GM21360 (cell line): ENCODE measurements at regions not wholly inside any gene's neighbourhood (a gene's known extent, or its start where the extent isn't known, plus 50 kb on each side); places are given as distances from the start of the nearest gene placed in this dataset.
"Not testable (repeated sequence)": the region's sequence is repeated elsewhere in the genome, so short reads cannot be mapped to it uniquely, and the experiment has no call there.

Experiments
- ATAC-seq: cut with Tn5 transposase; IDR thresholded peaks from one replicate; pipeline ENCODE4 v1.9.1; 2021; ENCODE audit warnings: mild to moderate bottlenecking, moderate library complexity; ENCODE audit not compliant: unreplicated experiment

GRCh38 chr7:137110535-137110934, 233.0 kb downstream of the PTN start:
- ATAC-seq = no peak

GRCh38 chr7:137110091-137110509, 233.4 kb downstream of the PTN start:
- ATAC-seq = no peak

DNA sequence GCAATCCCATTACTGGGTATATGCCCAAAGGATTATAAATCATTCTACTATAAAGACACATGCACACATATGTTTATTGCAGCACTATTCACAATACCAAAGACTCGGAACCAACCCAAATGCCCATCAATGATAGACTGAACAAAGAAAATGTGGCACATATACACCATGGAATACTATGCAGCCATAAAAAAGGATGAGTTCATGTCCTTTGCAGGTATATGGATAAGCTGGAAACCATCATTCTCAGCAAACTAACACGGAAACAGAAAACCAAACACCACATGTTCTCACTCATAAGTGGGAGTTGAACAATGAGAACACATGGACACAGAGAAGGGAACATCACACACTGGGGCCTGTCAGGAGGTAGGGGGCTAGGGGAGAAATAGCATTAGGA, 235.7 kb downstream of the PTN start:
- not testable (repeated sequence) for ATAC-seq

GRCh38 chr7:137103526-137103925, 235.1 kb downstream of the CHRM2 start:
- not testable (repeated sequence) for ATAC-seq

DNA sequence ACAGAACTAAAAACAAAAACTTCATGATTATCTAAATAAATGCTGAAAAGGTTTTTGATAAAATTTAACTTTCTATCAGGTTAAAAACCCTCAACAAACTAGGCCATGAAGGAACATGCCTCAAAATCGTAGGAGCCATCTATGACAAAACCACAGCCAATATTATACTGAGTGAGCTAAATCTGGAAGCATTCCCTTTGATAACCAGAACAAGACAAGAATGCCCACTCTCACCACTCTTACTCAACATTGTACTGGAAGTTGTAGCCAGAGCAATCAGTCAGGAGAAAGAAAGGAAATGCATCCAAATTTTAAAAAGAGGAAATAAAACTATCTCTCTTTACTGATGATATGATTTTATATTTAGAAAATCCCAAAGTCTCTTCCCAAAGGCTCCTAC, 228.7 kb downstream of the CHRM2 start:
- ATAC-seq = no peak

- ATAC-seq = no peak
Measured at GRCh38 chr7:137096607-137097006, 228.2 kb downstream of the CHRM2 start.

DNA sequence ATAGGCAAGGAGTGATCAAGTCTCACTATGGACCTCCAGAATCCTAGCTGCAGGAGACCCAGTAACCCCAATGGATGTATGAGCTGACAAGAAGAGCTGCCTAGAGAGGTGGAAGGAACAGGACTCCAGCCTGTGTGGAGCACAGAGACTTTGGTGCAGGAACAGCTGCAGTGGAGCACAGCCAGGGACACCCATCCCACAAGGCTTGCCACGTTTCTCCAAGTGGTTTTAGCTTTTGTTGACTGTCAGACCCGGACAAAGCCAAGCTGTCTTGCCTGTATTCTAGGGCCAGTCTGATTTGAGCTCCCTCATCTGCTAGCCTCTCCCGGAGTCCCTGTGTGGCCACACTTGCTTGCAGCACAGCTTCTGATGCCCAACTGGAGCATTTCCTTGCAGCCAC, 224.7 kb downstream of the CHRM2 start:
- ATAC-seq = no peak

- no peak for ATAC-seq
Measured at GRCh38 chr7:137091396-137091795, 222.9 kb downstream of the CHRM2 start.

DNA sequence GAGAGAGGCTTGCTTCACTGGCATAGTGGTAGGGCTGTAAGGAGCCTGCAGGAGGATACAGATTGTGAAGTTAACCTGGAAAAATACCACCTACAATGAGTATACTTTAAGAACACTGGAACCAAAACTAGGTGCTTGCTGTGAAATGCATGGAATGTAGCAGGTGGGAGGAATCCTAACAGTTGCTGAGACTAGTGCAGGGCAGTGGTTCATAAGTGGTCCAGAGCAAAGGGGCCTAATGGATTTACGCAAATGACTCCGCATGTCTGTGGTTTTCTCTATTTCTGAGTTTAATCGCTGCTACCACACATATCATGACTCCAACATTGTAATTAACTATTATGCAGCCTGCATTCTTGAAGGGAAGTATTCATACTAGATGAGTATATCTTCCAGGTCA, 218.4 kb downstream of the CHRM2 start:
- no peak for ATAC-seq

GRCh38 chr7:137084607-137085380, 216.3 kb downstream of the CHRM2 start:
- ATAC-seq = no peak

DNA sequence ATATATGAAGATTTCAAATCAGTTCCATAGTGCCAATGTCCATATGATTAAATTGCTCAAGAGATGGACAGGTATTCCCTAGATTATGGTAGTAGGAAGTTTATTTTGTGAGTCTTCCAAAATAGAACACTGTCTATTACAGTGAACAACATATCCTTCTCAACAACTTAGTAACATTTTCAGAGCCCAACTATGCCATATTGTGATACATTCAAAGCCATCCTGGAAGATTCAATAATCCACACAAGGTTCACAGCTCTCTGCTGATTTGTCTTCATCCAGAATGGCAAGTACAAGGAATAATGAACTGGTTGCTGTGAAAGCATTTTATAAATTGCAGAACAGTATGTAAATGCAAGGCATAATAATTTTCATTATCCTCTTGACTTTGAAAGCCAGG, 213.9 kb downstream of the CHRM2 start:
- no peak for ATAC-seq

DNA sequence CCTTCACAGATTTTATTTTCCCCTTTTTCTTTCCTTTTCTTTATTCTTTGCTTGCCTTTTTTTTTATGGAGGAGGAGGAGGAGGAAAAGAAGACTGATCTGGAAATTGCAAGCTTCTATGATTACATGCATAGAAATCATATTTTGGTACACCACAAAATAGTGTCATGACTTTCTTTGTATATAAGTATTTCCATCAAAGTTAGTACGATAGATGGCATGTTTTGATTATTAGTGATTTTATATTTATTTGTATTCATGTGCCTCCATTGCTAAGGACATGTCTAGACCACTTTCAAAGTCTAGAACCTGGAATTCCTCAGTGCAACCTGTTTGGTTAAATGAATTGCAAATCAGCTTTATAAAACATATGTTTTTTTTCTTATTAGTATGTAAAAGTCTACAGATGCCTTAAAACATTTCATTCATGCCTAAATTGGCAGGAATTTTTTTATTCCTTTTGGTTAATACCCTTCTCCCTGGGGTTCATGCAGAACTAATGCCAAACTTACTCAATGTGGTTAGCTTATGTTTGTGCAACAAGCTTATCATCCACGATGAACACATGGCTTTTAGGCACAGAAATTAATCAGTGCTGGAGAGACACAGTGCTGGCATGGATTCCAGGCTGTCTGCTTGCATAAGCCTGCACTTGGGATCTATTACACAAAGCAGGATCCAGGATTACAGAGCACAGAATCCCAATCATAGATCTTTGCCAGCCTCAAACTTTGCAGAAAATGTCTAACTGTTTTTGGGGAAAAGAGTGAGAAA, 213.1 kb downstream of the CHRM2 start:
- no peak for ATAC-seq

DNA sequence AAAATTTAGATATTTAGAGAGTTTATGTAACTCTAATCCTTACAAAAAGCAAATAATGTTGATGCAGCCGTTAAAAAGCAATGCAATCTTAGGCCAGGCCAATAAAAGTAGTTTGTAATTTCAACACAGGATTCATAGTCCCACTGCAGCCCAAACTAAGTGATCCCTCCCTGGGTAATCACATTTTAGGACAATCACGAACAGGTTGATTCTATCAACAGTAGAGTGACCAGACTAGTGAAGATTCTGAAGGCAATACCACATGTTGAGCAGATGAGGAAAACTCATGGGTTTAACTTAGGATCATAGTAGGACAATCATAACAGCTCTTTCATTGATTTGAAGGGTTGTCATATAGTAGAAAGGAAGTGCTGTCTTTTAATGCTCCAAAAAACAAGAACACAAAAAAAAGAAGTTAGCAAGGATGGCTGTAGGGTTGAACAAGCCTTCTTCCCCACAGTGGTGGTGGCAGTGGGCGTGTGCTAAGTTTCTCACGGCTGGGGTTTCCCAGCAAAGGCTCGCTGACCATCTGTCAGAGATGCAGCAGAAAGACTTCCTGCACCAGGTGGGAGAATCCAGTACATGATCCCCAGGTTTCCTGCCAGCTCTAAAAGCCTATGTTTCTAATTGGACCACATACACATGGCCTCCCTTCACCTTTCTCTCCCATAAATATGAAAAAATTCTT, 212.2 kb downstream of the CHRM2 start:
- ATAC-seq = no peak

DNA sequence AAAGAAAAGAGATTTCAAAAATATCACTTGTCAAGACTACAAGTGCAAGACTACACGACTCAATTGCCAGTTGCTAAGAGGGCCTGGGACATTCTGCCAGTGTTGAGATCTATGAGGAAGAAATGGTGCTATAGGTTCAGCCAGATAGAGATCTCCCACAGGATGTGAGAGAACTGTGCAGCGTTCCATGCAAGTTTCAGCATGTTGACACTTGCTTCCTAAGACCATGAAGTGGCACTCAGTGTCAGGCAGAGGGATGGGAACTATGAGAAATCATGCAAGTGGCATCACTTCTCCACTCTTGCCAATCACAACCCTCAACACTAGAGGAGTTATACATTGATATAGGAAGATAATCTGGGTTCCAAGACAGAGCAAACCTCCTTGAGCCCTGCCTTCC, 210.3 kb downstream of the CHRM2 start:
- no peak for ATAC-seq

DNA sequence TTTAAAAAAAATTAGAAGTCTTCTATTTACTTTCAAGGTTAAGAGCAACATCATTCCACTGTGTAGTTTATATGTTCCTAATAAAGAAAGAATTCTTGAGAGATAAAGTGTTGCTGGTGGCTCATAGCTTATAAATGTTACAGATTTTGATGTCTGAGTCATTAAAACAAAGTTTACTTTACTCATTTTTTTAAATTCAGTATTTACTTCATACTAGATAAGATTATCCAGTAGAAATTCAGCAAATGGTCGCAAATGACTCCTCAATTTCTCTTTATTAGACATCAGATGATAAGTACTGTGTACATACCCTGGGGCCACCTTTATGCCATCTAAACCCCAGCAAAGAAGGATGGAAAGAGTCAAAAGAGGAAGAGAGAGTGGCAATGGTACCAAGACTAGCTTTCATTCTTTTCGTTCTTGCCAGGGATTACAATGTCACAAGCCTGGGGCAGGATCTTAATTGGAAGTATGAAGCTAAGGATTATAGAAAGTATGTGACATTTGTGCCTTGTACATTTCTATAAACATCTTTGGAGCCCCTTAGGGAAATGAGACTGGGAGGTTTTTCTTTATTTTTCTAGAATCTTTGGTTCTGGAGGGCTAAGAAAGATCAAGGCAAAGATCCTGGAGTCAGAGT, 206.1 kb downstream of the CHRM2 start:
- no peak for ATAC-seq

- no peak for ATAC-seq
Measured at GRCh38 chr7:137073571-137074325, 205.3 kb downstream of the CHRM2 start.
